ENCODE measurements at regions not wholly inside any gene's neighbourhood (a gene's known extent, or its start where the extent isn't known, plus 50 kb on each side); places are given as distances from the start of the nearest gene placed in this dataset.
A peak's percentile ranks its signal among the peaks of the same experiment; 100 is the strongest.

GRCh38 chr10:84026821-84027257 lies 112.5 kb upstream of the GHITM start:
- peak in 2 of 3 experiments; percentile 35 to 45 for TF ChIP-seq CTCF (IDR thresholded peaks at IDR 0.05)
- no peak for TF ChIP-seq POLR2A (IDR thresholded peaks at IDR 0.05; ENCODE audit: low read depth)
- TF ChIP-seq POLR2AphosphoS5 (IDR thresholded peaks at IDR 0.05), result no peak
- TF ChIP-seq EP300 (IDR thresholded peaks at IDR 0.05), result no peak
